Small intestine (tissue), 7 donors: ENCODE measurements at regions not wholly inside any gene's neighbourhood (a gene's known extent, or its start where the extent isn't known, plus 50 kb on each side); places are given as distances from the start of the nearest gene placed in this dataset.

Source experiments
- DNase-seq, 2 donors: peaks; one replicate each; pipeline versions ENCODE4 v3.0.0 to v3.0.0-alpha.2; 2013
- FAIRE-seq: peaks from 2 replicates; lab custom pipeline; 2012; peaks lifted over from hg19 to GRCh38; lab: Jason Lieb, UNC
- H3K27ac ChIP-seq, 3 donors: one replicate each; pipeline ENCODE4 v1.5.1; 2013; ENCODE audit warnings: low read length in 2 of 3, mild to moderate bottlenecking in 2 of 3, control low read depth in 1 of 3, inconsistent platforms in 1 of 3, low read depth in 1 of 3, moderate library complexity in 1 of 3
- H3K27me3 ChIP-seq, 3 donors: one replicate each; pipeline ENCODE4 v1.6.1; 2013; ENCODE audit warnings: low read length in 3 of 3, inconsistent platforms in 1 of 3; ENCODE audit not compliant: control insufficient read depth in 3 of 3, insufficient read depth in 3 of 3
- H3K36me3 ChIP-seq, 3 donors: one replicate each; pipeline ENCODE4 v1.6.1; 2013; ENCODE audit warnings: low read length in 3 of 3, inconsistent platforms in 1 of 3, low read depth in 1 of 3, mild to moderate bottlenecking in 1 of 3, moderate library complexity in 1 of 3; ENCODE audit not compliant: control insufficient read depth in 3 of 3, insufficient read depth in 2 of 3
- H3K4me1 ChIP-seq, 3 donors: one replicate each; pipeline ENCODE4 v1.6.1; 2013; ENCODE audit warnings: low read length in 2 of 3, inconsistent platforms in 1 of 3, low read depth in 1 of 3, mild to moderate bottlenecking in 1 of 3, moderate library complexity in 1 of 3; ENCODE audit not compliant: control insufficient read depth in 3 of 3, insufficient read depth in 2 of 3
- H3K4me3 ChIP-seq, 3 donors: one replicate each; pipeline ENCODE4 v1.5.1; 2013; ENCODE audit warnings: low read length in 3 of 3, control low read depth in 1 of 3, inconsistent platforms in 1 of 3, low read depth in 1 of 3, mild to moderate bottlenecking in 1 of 3, moderate library complexity in 1 of 3
- H3K9me3 ChIP-seq, 2 donors: one replicate each; pipeline ENCODE4 v1.6.1; 2013; ENCODE audit warnings: low read depth in 1 of 2, low read length in 1 of 2; ENCODE audit not compliant: control insufficient read depth in 2 of 2, insufficient read depth in 1 of 2
- whole genome bisulfite sequencing, 3 donors: extraction: QIAGEN DNeasy Blood & Tissue Kit; methylation state at CpG; one replicate each; pipeline ENCODE4 v1.1.7; 2013; 5-methylcytosine and 5-hydroxymethylcytosine counted together
- donor health status: healthy with polysubstance abuse.
- donor health status: control.
- donor health status: control.
- donor health status: Bipolar disorder and iron deficiency.
- donor health status: healthy.

DNA sequence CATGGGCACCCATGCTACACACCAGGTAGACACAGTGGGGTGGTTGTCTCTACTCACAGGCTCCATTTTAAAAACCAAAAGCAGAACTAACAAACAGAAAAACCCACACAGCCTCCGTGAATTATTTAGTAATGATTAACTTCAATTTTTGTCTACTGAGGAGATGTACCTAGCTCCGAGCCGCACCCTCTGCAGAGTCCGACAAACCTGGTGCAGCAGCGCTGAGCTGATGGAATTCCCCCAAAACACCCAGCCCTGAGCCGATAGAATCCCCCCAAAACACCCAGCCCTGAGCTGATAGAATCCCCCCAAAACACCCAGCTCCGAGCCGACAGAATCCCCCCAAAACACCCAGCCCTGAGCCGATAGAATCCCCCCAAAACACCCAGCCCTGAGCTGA lies 927.0 kb downstream of the BRD1 start:
- no peak for DNase-seq
- Histone ChIP-seq H3K27me3 (no peaks in the 10 kb centered on the region), H3K4me3 (no peak overlapping the region), H3K36me3 (no peaks in the 10 kb centered on the region), H3K9me3 (no peaks in the 10 kb centered on the region), H3K27ac (no peak overlapping the region), H3K4me1 (no peaks in the 10 kb centered on the region)
- WGBS, 3 donors: 70 to 83% (median 77%) methylated on average over 9 of the region's 9 CpGs
- FAIRE-seq: no peak

DNA sequence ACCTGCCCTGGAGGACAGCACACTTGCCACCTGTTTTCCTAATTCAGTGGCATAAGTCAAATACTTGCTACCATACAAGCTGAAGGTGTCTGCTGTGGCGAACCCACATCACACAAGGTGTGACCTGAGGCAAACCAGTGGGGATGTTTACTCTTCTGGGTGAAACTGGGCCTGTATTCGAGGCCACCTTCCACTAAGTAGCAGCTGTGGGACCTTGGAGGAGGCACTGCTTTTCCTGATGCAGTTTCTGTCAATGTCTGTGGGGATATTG lies 927.4 kb downstream of the BRD1 start:
- WGBS, 3 donors: 41 to 69% (median 58%) methylated on average over 2 of the region's 2 CpGs
- Histone ChIP-seq H3K9me3 (no peaks in the 10 kb centered on the region), H3K4me1 (no peaks in the 10 kb centered on the region), H3K27me3 (no peaks in the 10 kb centered on the region), H3K27ac (no peak overlapping the region), H3K36me3 (no peaks in the 10 kb centered on the region), H3K4me3 (no peak overlapping the region)
- DNase-seq (no peak), FAIRE-seq (no peak)

DNA sequence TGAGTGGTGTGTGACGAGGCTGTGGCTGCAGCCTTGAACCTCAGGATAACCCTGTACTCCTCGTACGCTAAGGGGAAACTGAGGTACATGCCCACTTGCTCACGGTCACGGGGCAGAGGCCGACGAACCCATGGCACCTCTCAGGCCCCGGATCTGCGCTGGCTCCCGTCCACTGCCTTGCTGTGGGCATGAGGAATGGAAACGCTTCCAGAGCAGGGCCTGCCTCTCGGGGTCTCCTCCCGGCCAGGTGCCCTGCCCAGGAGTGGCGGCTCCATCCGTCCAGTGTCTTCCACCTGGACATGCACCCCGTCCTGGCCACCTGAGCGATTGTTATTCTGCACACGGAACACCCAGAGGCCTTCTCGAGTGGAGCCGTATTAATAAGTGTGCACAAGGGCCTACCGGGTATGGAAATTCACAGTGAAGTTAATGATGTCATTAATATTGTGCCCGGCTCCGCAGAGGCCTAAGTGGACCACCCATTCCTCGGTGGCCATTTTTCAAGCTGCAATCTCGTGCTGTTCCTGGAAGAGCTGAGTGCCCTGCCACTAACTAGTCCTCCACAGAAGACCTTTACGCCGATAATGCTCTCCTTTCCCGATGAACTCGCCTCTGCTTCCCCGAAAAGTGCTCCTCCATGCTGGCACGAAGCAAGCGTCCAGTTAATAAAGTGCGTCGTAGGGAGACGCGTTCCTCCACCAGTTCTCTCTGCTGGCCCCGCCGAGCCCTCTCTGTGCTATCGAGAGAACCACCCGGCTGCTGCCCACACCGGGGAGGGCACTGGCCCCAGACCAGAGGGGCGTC lies 927.9 kb downstream of the BRD1 start:
- H3K9me3 ChIP-seq: no peaks in the 10 kb centered on the region
- H3K36me3 ChIP-seq: no peaks in the 10 kb centered on the region
- FAIRE-seq (no peak), DNase-seq (no peak)
- no peak overlapping the region for H3K27ac ChIP-seq
- WGBS, 3 donors: 81 to 86% (median 83%) methylated on average over 42 of the region's 42 CpGs
- H3K4me3 ChIP-seq: no peak overlapping the region
- no peaks in the 10 kb centered on the region for H3K27me3 ChIP-seq
- no peaks in the 10 kb centered on the region for H3K4me1 ChIP-seq

DNA sequence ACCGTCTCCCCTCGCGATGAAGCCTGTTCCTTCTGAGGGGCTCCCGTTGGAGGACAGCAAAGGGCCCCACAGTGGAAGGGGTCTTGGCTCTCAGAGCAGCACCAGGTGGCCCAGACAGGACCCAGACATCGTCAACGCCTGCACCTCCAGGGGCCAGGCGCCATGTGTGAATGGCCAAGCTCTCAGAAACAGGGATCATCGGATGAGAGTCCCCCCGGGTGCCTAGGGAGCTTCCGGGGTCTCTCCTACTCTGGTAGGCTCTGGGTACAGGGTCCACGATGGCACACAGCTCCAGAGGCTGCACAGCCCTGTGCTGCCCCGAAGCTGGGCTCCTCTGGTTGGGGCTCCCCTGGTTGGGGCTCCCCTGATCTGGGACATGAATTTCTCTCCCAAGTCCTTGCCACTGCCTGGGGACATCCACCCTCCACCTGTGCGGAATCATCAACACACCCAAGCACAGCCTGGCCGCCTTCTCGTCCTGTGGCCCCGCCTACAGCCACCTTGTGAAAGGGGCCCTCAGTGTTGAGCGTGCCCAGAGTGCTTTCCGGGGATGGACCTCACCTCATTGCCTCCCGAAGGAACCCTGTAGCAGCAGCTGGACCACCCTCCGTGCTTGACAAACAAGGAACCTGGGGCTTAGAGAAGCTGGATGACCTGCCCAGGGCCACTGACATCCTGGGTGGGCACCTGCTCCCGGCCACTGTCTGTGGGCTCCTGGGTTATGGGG lies 929.0 kb downstream of the BRD1 start:
- Histone ChIP-seq H3K27me3 (no peaks in the 10 kb centered on the region), H3K4me3 (no peak overlapping the region), H3K9me3 (no peaks in the 10 kb centered on the region), H3K27ac (no peak overlapping the region), H3K36me3 (no peaks in the 10 kb centered on the region), H3K4me1 (no peaks in the 10 kb centered on the region)
- FAIRE-seq: no peak
- 70 to 82% (median 71%) methylated on average over 21 of the region's 21 CpGs for WGBS, 3 donors
- no peak for DNase-seq

DNA sequence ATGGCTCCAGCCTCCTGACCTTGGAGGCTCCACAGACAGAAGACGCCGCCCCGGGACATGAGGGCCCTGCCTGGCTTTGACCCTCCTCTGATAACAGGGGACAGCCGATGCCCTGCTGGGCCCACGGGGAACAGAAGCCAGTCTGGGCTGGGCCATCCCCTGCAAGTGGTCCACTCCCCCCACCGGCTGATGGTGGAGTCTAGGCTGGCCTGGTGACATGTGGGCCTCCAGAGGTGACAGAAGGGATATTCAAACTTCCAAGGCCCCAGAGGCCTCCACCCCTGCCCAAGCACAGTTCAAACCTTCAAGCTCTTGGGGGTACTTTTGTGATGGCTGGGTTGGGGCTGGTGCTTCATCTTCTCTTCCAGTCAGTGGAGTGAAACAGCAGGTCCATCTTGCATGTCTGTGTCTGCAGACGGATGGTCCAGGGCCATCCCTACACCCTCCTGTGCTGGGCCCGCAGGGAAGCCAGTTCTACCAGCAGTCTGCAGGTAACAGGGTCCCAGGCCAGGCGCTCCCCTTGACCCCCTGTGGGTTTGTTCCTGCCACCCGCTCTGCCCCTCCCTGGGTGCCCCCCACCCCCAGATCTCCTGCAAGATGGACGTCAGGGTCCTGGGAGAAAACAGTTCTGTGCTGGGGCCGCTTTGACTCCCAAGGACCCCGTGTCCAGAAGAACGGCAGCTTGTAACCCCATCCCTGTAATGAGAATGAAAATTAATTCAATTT lies 929.9 kb downstream of the BRD1 start:
- Histone ChIP-seq H3K27me3 (no peaks in the 10 kb centered on the region), H3K27ac (no peak overlapping the region), H3K4me1 (no peaks in the 10 kb centered on the region), H3K36me3 (no peaks in the 10 kb centered on the region), H3K4me3 (no peak overlapping the region), H3K9me3 (no peaks in the 10 kb centered on the region)
- FAIRE-seq: no peak
- no peak for DNase-seq
- WGBS, 3 donors: 70 to 84% (median 72%) methylated on average over 14 of the region's 14 CpGs

DNA sequence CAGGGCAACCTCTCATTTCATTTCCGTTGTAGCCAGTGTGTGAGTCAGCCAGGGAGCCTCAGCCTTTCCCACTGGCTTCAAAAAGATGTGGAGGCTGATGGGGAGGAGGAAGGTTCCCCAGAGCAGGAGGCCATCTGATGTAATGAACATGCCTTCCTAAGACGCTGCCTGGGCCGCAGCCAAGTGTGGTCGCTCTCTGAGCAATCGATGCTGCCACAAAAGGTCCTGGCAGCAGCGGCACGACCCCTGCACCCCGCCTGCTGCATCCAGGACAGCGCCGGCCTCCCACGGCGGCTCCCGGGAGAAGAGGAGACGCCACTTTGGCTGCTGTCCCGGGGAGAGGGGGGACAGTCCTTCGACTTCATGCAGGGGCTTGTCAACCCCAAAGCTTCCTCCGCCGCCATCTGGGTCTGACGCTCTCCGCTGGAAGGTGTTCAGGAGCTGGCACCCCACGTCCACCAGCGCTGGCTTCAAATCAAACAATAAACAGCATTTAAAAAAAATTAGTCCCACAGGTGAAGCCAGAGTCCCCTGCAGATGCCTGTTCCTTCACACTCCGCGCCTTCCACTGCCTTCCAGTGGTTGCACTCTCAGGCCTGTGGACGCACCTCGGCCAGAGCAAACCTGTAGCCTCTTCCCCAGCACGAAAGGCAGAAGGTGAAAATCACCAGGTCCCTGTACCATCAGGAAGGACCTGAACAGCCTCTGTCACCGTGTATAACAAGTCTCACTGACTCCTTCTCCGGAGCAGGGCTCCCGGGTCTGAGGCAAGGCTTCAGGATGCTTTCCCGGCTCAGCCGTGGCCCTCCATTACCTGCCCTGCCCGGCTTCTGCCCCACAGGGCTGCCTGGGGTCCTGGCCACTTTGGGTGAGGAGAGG lies 930.7 kb downstream of the BRD1 start:
- Histone ChIP-seq H3K4me3 (no peak overlapping the region), H3K36me3 (no peaks in the 10 kb centered on the region), H3K9me3 (no peaks in the 10 kb centered on the region), H3K27me3 (no peaks in the 10 kb centered on the region), H3K4me1 (no peaks in the 10 kb centered on the region), H3K27ac (no peak overlapping the region)
- 74 to 80% (median 78%) methylated on average over 33 of the region's 33 CpGs for WGBS, 3 donors
- DNase-seq (no peak), FAIRE-seq (no peak)

DNA sequence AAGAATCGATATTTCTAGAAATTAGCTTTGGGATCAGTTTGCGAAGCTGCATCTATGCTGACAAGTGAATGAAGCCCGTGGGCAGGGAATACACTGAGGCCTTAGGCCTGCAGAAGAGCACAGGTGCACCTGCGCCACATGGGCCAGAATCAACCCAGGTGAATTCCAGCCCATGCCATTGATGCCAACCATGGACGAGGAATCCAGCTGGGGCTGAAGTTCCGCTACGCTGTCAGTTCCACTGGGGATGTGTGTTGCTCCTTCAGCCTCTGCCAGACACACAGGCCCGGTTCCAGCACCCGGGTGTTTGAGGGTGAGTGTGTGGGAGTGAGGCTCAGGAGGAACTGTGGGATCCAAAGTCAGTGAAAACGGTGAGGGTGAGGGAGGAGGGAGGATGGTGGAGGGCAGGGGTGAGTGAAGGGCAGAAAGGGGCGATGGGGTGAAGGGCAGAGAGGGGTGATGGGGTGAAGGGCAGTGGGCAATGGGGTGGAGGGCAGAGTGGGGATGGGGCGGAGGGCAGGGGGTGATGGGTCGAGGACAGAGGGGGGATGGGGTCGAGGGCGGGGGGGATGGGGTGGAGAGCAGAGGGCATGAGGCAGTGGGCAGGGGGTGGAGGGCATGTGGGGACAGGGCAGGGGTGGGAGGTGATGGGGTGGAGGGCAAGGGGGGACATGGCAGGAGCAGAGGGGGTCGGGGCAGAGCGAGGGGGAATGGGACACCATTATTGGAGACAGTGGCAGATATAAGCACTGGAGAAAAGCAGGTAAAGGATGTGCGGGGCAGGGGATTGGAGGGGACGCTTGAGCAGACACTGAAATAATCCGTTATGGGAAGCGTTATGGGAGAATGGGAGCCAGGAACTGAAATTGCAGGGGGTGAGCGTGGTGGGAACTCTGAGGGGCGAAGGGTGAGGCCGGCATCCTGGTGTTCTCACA lies 931.6 kb downstream of the BRD1 start:
- no peaks in the 10 kb centered on the region for H3K4me1 ChIP-seq
- no peaks in the 10 kb centered on the region for H3K36me3 ChIP-seq
- DNase-seq: no peak
- no peaks in the 10 kb centered on the region for H3K27me3 ChIP-seq
- FAIRE-seq: no peak
- WGBS, 3 donors: 79 to 81% (median 80%) methylated on average over 20 to 24 of the region's 24 CpGs
- H3K27ac ChIP-seq: no peak overlapping the region
- H3K4me3 ChIP-seq: no peak overlapping the region
- H3K9me3 ChIP-seq: no peaks in the 10 kb centered on the region
